ENCODE measurements at regions not wholly inside any gene's neighbourhood (a gene's known extent, or its start where the extent isn't known, plus 50 kb on each side); places are given as distances from the start of the nearest gene placed in this dataset.

DNA sequence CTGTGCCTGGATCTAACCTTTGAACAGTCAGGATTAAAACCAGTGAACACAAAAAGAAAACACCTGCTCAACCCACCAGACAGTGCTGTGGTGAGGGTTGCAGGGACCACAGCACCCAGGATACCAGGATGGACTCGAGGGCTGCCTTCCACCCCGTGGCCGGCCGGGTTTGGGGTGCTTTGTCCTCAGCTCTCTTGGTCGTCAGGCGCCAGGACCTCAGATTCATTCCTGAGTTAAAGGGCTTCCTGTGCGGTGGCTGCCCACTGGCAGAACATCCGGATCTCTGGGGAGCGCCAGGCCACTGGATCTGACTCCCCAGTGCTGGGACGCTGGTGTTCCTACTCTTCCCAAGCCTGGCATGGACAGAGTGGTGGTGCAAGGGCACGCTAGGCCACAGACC lies 239.8 kb downstream of the TFCP2L1 start:
- POLR2A ChIA-PET, result no interaction called here
- H3K4me2 ChIP-seq (ENCODE audit: low read length), result no peak overlapping the region
- no peaks in the 10 kb centered on the region for H3K79me2 ChIP-seq (ENCODE audit: insufficient read depth, low read length)
- H3K27ac ChIP-seq (ENCODE audit: low read depth, low read length), result no peak overlapping the region
- TF ChIP-seq TCF7L2 (IDR thresholded peaks at IDR 0.05; ENCODE audit: borderline replicate concordance, extremely low read depth, insufficient read depth, insufficient read length) (no peak), FOSL1 (IDR thresholded peaks at IDR 0.05; ENCODE audit: low read depth) (no peak), POLR2AphosphoS5 (IDR thresholded peaks at IDR 0.05; ENCODE audit: low read depth, low read length) (no peak), ELF1 (IDR thresholded peaks at IDR 0.05; ENCODE audit: borderline replicate concordance, low read depth) (no peak), SIN3A (IDR thresholded peaks at IDR 0.05; ENCODE audit: low read depth) (no peak), ZFX (IDR thresholded peaks at IDR 0.05) (no peak), RAD21 (IDR thresholded peaks at IDR 0.05; ENCODE audit: low read depth) (no peak), EZH2phosphoT487 (IDR thresholded peaks at IDR 0.05; ENCODE audit: borderline replicate concordance) (no peak), CEBPB (IDR thresholded peaks at IDR 0.05; ENCODE audit: low read depth) (no peak), EGR1 (IDR thresholded peaks at IDR 0.05; ENCODE audit: low read depth) (no peak), SP1 (IDR thresholded peaks at IDR 0.05; ENCODE audit: low read depth) (no peak)
- TF ChIP-seq, protein P1, sequence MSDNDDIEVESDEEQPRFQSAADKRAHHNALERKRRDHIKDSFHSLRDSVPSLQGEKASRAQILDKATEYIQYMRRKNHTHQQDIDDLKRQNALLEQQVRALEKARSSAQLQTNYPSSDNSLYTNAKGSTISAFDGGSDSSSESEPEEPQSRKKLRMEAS (IDR thresholded peaks at IDR 0.05), result no peak
- TF ChIP-seq, protein P2, sequence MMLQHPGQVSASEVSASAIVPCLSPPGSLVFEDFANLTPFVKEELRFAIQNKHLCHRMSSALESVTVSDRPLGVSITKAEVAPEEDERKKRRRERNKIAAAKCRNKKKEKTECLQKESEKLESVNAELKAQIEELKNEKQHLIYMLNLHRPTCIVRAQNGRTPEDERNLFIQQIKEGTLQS (IDR thresholded peaks at IDR 0.05), result no peak
- TF ChIP-seq, protein P3, sequence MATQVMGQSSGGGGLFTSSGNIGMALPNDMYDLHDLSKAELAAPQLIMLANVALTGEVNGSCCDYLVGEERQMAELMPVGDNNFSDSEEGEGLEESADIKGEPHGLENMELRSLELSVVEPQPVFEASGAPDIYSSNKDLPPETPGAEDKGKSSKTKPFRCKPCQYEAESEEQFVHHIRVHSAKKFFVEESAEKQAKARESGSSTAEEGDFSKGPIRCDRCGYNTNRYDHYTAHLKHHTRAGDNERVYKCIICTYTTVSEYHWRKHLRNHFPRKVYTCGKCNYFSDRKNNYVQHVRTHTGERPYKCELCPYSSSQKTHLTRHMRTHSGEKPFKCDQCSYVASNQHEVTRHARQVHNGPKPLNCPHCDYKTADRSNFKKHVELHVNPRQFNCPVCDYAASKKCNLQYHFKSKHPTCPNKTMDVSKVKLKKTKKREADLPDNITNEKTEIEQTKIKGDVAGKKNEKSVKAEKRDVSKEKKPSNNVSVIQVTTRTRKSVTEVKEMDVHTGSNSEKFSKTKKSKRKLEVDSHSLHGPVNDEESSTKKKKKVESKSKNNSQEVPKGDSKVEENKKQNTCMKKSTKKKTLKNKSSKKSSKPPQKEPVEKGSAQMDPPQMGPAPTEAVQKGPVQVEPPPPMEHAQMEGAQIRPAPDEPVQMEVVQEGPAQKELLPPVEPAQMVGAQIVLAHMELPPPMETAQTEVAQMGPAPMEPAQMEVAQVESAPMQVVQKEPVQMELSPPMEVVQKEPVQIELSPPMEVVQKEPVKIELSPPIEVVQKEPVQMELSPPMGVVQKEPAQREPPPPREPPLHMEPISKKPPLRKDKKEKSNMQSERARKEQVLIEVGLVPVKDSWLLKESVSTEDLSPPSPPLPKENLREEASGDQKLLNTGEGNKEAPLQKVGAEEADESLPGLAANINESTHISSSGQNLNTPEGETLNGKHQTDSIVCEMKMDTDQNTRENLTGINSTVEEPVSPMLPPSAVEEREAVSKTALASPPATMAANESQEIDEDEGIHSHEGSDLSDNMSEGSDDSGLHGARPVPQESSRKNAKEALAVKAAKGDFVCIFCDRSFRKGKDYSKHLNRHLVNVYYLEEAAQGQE (IDR thresholded peaks at IDR 0.05; ENCODE audit: low read depth), result no peak
- TF ChIP-seq, protein P4, sequence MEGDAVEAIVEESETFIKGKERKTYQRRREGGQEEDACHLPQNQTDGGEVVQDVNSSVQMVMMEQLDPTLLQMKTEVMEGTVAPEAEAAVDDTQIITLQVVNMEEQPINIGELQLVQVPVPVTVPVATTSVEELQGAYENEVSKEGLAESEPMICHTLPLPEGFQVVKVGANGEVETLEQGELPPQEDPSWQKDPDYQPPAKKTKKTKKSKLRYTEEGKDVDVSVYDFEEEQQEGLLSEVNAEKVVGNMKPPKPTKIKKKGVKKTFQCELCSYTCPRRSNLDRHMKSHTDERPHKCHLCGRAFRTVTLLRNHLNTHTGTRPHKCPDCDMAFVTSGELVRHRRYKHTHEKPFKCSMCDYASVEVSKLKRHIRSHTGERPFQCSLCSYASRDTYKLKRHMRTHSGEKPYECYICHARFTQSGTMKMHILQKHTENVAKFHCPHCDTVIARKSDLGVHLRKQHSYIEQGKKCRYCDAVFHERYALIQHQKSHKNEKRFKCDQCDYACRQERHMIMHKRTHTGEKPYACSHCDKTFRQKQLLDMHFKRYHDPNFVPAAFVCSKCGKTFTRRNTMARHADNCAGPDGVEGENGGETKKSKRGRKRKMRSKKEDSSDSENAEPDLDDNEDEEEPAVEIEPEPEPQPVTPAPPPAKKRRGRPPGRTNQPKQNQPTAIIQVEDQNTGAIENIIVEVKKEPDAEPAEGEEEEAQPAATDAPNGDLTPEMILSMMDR (IDR thresholded peaks at IDR 0.05 in 2 of 3, conservative IDR thresholded peaks at IDR 0.05 in 1 of 3; ENCODE audit: borderline replicate concordance in 1 of 3, insufficient read depth in 1 of 3, low read depth in 2 of 3, low read length in 2 of 3), result no peak
- H3K9ac ChIP-seq (ENCODE audit: low read length), result no peak overlapping the region
- intact Hi-C loops (cut with micrococcal nuclease), result no loop called here
- no peaks in the 10 kb centered on the region; a peak in 1 of 4 replicates for H3K4me1 ChIP-seq (ENCODE audit: control insufficient read depth in 1 of 2, insufficient read depth in 2 of 2, low read length in 2 of 2)
- no peak overlapping the region for H3K4me3 ChIP-seq (replicated peaks in 1 of 2; ENCODE audit: low read depth in 1 of 2, low read length in 2 of 2)
- no peaks in the 10 kb centered on the region for H3K36me3 ChIP-seq (ENCODE audit: control insufficient read depth in 1 of 2, insufficient read depth in 2 of 2, low read length in 2 of 2)
- H3K27me3 ChIP-seq (ENCODE audit: insufficient read depth, low read length), result no peaks in the 10 kb centered on the region
- ATAC-seq (no peak), DNase-seq (ENCODE audit: low read depth, low spot score) (no peak)
- no peaks in the 10 kb centered on the region for H3K9me2 ChIP-seq (ENCODE audit: insufficient read depth)
- BruUV-seq (replicated peaks), result no TSS peak
- no peak overlapping the region for H2AFZ ChIP-seq (ENCODE audit: low read depth, low read length, poor library complexity, severe bottlenecking)
- no peaks in the 10 kb centered on the region for H3K9me3 ChIP-seq (ENCODE audit: control insufficient read depth in 1 of 2, insufficient read depth in 1 of 2, low read depth in 1 of 2, low read length in 2 of 2)
- CTCF ChIA-PET, result no interaction called here
- RAD21 ChIA-PET (ENCODE audit: low non-redundant PET in 1 of 2, low total read pairs in 2 of 2, uncharacterized antibody in 2 of 2, unreplicated experiment in 2 of 2), result no interaction called here
- no peaks in the 10 kb centered on the region for H4K20me1 ChIP-seq (ENCODE audit: insufficient read depth)
